C4-2B (cell line): ENCODE measurements at regions not wholly inside any gene's neighbourhood (a gene's known extent, or its start where the extent isn't known, plus 50 kb on each side); places are given as distances from the start of the nearest gene placed in this dataset.

ENCODE experiments used
- CTCF ChIP-seq: fragments of 450-650 bp; conservative IDR thresholded peaks from 2 replicates; pipeline ENCODE4 v1.5.1; 2017; ENCODE audit warnings: mild to moderate bottlenecking
- ZFX ChIP-seq: fragments of 450-650 bp; IDR thresholded peaks from 2 replicates; pipeline ENCODE4 v1.6.1; 2017

GRCh38 chr5:82551192-82551591 is 273.0 kb upstream of the RPS23 start:
- TF ChIP-seq CTCF (no peak), ZFX (no peak)
